ENCODE measurements at regions not wholly inside any gene's neighbourhood (a gene's known extent, or its start where the extent isn't known, plus 50 kb on each side); places are given as distances from the start of the nearest gene placed in this dataset.
"Not testable (repeated sequence)": the region's sequence is repeated elsewhere in the genome, so short reads cannot be mapped to it uniquely, and the experiment has no call there.

- no peak for DNase-seq
Measured at GRCh38 chr9:71632776-71633175, 135.5 kb downstream of the CEMIP2 start.

GRCh38 chr9:71630377-71630995 is 137.8 kb downstream of the CEMIP2 start:
- DNase-seq, result no peak

GRCh38 chr9:71629578-71630215 is 138.6 kb downstream of the CEMIP2 start:
- DNase-seq, result no peak

GRCh38 chr9:71628247-71628646 is 140.1 kb downstream of the CEMIP2 start:
- DNase-seq, result no peak

GRCh38 chr9:71627537-71627936 is 140.8 kb downstream of the CEMIP2 start:
- DNase-seq, result no peak

GRCh38 chr9:71626395-71626794 is 141.9 kb downstream of the CEMIP2 start:
- DNase-seq, result no peak

GRCh38 chr9:71624728-71625127 is 143.6 kb downstream of the CEMIP2 start:
- DNase-seq, result no peak

GRCh38 chr9:71620746-71621145 is 147.6 kb downstream of the CEMIP2 start:
- no peak for DNase-seq

- DNase-seq, result no peak
Measured at GRCh38 chr9:71620331-71620730, 148.0 kb downstream of the CEMIP2 start.

GRCh38 chr9:71619926-71620325 is 148.4 kb downstream of the CEMIP2 start:
- no peak for DNase-seq

GRCh38 chr9:71614409-71615010 is 153.8 kb downstream of the CEMIP2 start:
- no peak for DNase-seq

GRCh38 chr9:71612889-71613288 is 155.4 kb downstream of the CEMIP2 start:
- no peak for DNase-seq

- no peak for DNase-seq
Measured at GRCh38 chr9:71609448-71609830, 158.9 kb downstream of the CEMIP2 start.

- no peak for DNase-seq
Measured at GRCh38 chr9:71608825-71609447, 159.4 kb downstream of the CEMIP2 start.

- DNase-seq, result no peak
Measured at GRCh38 chr9:71608021-71608420, 160.3 kb downstream of the CEMIP2 start.

- DNase-seq, result no peak
Measured at GRCh38 chr9:71607461-71607881, 160.8 kb downstream of the CEMIP2 start.

- peak; percentile 41 to 69 for DNase-seq
Measured at GRCh38 chr9:71604197-71605063, 163.9 kb downstream of the CEMIP2 start.

- no peak for DNase-seq
Measured at GRCh38 chr9:71602652-71603051, 165.7 kb downstream of the CEMIP2 start.

- not testable (repeated sequence) for DNase-seq
Measured at GRCh38 chr9:71595762-71596161, 172.6 kb downstream of the CEMIP2 start.

- no peak for DNase-seq
Measured at GRCh38 chr9:71594541-71594940, 173.8 kb downstream of the CEMIP2 start.

- DNase-seq, result no peak
Measured at GRCh38 chr9:71592400-71592799, 175.9 kb downstream of the CEMIP2 start.

- DNase-seq, result no peak
Measured at GRCh38 chr9:71590362-71590761, 178.0 kb downstream of the CEMIP2 start.

GRCh38 chr9:71589612-71590011 is 178.7 kb downstream of the CEMIP2 start:
- DNase-seq, result no peak

Measured in NCI-H526 (cell line).